Testis (tissue), 2 donors: ENCODE measurements at regions not wholly inside any gene's neighbourhood (a gene's known extent, or its start where the extent isn't known, plus 50 kb on each side); places are given as distances from the start of the nearest gene placed in this dataset.

Source experiments
- DNase-seq: peaks from one replicate; pipeline ENCODE4 v3.0.0-alpha.2; 2019
- H3K27ac ChIP-seq, 2 donors: fragments of 200-600 bp; sonication (generic); one replicate each; pipeline ENCODE4 v1.5.1; 2019
- H3K27me3 ChIP-seq: fragments of 200-600 bp; sonication (generic); one replicate; pipeline ENCODE4 v1.5.1; 2019
- H3K36me3 ChIP-seq: fragments of 200-600 bp; sonication (generic); one replicate; pipeline ENCODE4 v1.5.1; 2017; ENCODE audit warnings: low read depth; ENCODE audit errors: missing control alignments
- H3K4me1 ChIP-seq: fragments of 200-600 bp; sonication (generic); one replicate; pipeline ENCODE4 v1.5.1; 2019
- H3K4me3 ChIP-seq, 2 donors: fragments of 200-600 bp; sonication (generic); one replicate each; pipeline ENCODE4 v1.5.1; 2017 to 2019
- H3K9me3 ChIP-seq: fragments of 200-600 bp; sonication (generic); one replicate; pipeline ENCODE4 v1.5.1; 2017
- CTCF ChIP-seq, 3 experiments: fragments of 450-650 bp in 2 of 3; fragments of 200-600 bp in 1 of 3; sonication (generic) in 1 of 3; IDR thresholded peaks; one replicate each; pipeline ENCODE4 v1.5.1; 2016 to 2019; ENCODE audit warnings: antibody characterized with exemption in 3 of 3, mild to moderate bottlenecking in 2 of 3, moderate library complexity in 1 of 3
- POLR2A ChIP-seq: fragments of 450-650 bp; IDR thresholded peaks from one replicate; pipeline ENCODE4 v1.6.1; 2017; ENCODE audit warnings: antibody characterized with exemption, mild to moderate bottlenecking, moderate library complexity
- WGBS, 2 donors: methylation state at CpG; one replicate each; pipeline ENCODE4 v1.1.5; 2018; 5-methylcytosine and 5-hydroxymethylcytosine counted together
- intact Hi-C: fragments of 100-400 bp; cut with DNase I; formaldehyde crosslinking; loops from one replicate; pipeline ENCODE4 v1.15.1; 2023; ENCODE audit warnings: low total_unique reads

GRCh38 chr12:65690477-65690876, 133.8 kb upstream of the HMGA2 start:
- intact Hi-C loops, result no loop called here
- H3K4me1 ChIP-seq, result no peaks in the 10 kb centered on the region
- H3K27ac ChIP-seq, result no peak overlapping the region
- H3K9me3 ChIP-seq, result no peaks in the 10 kb centered on the region
- TF ChIP-seq POLR2A (no peak), CTCF (IDR thresholded peaks at IDR 0.05) (no peak)
- H3K36me3 ChIP-seq, result no peaks in the 10 kb centered on the region
- H3K27me3 ChIP-seq, result no peaks in the 10 kb centered on the region
- DNase-seq, result no peak
- H3K4me3 ChIP-seq, result no peak overlapping the region
- whole genome bisulfite sequencing, 2 donors, result 86 to 94% methylated on average over 1 of the region's 1 CpG

GRCh38 chr12:65694130-65694529, 130.2 kb upstream of the HMGA2 start:
- no peak for DNase-seq
- Histone ChIP-seq H3K27ac (no peak overlapping the region), H3K9me3 (no peaks in the 10 kb centered on the region), H3K4me3 (no peak overlapping the region), H3K36me3 (no peaks in the 10 kb centered on the region), H3K27me3 (no peaks in the 10 kb centered on the region), H3K4me1 (no peaks in the 10 kb centered on the region)
- 66 to 71% methylated on average over 3 of the region's 3 CpGs for WGBS, 2 donors
- intact Hi-C loops, result no loop called here
- TF ChIP-seq POLR2A, result no peak
- TF ChIP-seq CTCF (IDR thresholded peaks at IDR 0.05), result no peak

- no peak for DNase-seq
- Histone ChIP-seq H3K27ac (no peak overlapping the region), H3K4me3 (no peak overlapping the region), H3K9me3 (no peaks in the 10 kb centered on the region), H3K27me3 (no peaks in the 10 kb centered on the region), H3K36me3 (no peaks in the 10 kb centered on the region), H3K4me1 (no peaks in the 10 kb centered on the region)
- intact Hi-C loops, result no loop called here
- WGBS, 2 donors, result 39 to 48% methylated on average over 4 of the region's 4 CpGs
- TF ChIP-seq POLR2A, result no peak
- no peak for TF ChIP-seq CTCF (IDR thresholded peaks at IDR 0.05)
Observed at GRCh38 chr12:65695113-65695865, 129.0 kb upstream of the HMGA2 start.

GRCh38 chr12:65696227-65696626, 128.1 kb upstream of the HMGA2 start:
- H3K4me3 ChIP-seq, result no peak overlapping the region
- no peaks in the 10 kb centered on the region for H3K4me1 ChIP-seq
- no peaks in the 10 kb centered on the region for H3K36me3 ChIP-seq
- no peak overlapping the region for H3K27ac ChIP-seq
- H3K9me3 ChIP-seq, result no peaks in the 10 kb centered on the region
- no peak for TF ChIP-seq POLR2A
- no peaks in the 10 kb centered on the region for H3K27me3 ChIP-seq
- intact Hi-C loops, result no loop called here
- no peak for DNase-seq

GRCh38 chr12:65699251-65699650, 125.0 kb upstream of the HMGA2 start:
- Histone ChIP-seq H3K4me1 (no peaks in the 10 kb centered on the region), H3K9me3 (no peaks in the 10 kb centered on the region), H3K27ac (no peak overlapping the region), H3K36me3 (no peaks in the 10 kb centered on the region), H3K4me3 (no peak overlapping the region), H3K27me3 (no peaks in the 10 kb centered on the region)
- DNase-seq, result no peak
- intact Hi-C loops, result no loop called here
- TF ChIP-seq CTCF (IDR thresholded peaks at IDR 0.05) (no peak), POLR2A (no peak)
- 67 to 68% methylated on average over 2 of the region's 2 CpGs for WGBS, 2 donors
